ENCODE measurements at regions not wholly inside any gene's neighbourhood (a gene's known extent, or its start where the extent isn't known, plus 50 kb on each side); places are given as distances from the start of the nearest gene placed in this dataset.

- H3K4me3 ChIP-seq (ENCODE audit: low read depth, low read length) = no peak overlapping the region
- TF ChIP-seq CTCF (IDR thresholded peaks at IDR 0.05; ENCODE audit: low read depth, low read length) = no peak
These were observed 54.9 kb upstream of the SLITRK6 start for GRCh38 chr13:85853901-85854663.

GRCh38 chr13:85853161-85853894 is 54.1 kb upstream of the SLITRK6 start:
- TF ChIP-seq CTCF (IDR thresholded peaks at IDR 0.05; ENCODE audit: low read depth, low read length) = no peak
- no peak overlapping the region for H3K4me3 ChIP-seq (ENCODE audit: low read depth, low read length)
